GM18498 (cell line): ENCODE measurements at regions not wholly inside any gene's neighbourhood (a gene's known extent, or its start where the extent isn't known, plus 50 kb on each side); places are given as distances from the start of the nearest gene placed in this dataset.
"Not testable (repeated sequence)": the region's sequence is repeated elsewhere in the genome, so short reads cannot be mapped to it uniquely, and the experiment has no call there.

Experiments used
- ATAC-seq: cut with Tn5 transposase; IDR thresholded peaks from one replicate; pipeline ENCODE4 v1.9.1; 2021; ENCODE audit warnings: mild to moderate bottlenecking, moderate library complexity; ENCODE audit not compliant: unreplicated experiment

- not testable (repeated sequence) for ATAC-seq
Observed at GRCh38 chr7:86045197-86045596, 598.5 kb upstream of the GRM3 start.

- no peak for ATAC-seq
Observed at GRCh38 chr7:86025807-86026206, 617.9 kb upstream of the GRM3 start.

- no peak for ATAC-seq
Observed at GRCh38 chr7:86013662-86014061, 630.0 kb upstream of the GRM3 start.

GRCh38 chr7:86012971-86013370 is 630.7 kb upstream of the GRM3 start:
- ATAC-seq, result no peak

- no peak for ATAC-seq
Observed at GRCh38 chr7:86008898-86009297, 634.8 kb upstream of the GRM3 start.

GRCh38 chr7:86006909-86007308 is 636.8 kb upstream of the GRM3 start:
- no peak for ATAC-seq

GRCh38 chr7:86002858-86003257 is 640.9 kb upstream of the GRM3 start:
- no peak for ATAC-seq

- ATAC-seq, result no peak
Observed at GRCh38 chr7:85997515-85997914, 646.2 kb upstream of the GRM3 start.

- ATAC-seq, result no peak
Observed at GRCh38 chr7:85995101-85995500, 648.6 kb upstream of the GRM3 start.

- no peak for ATAC-seq
Observed at GRCh38 chr7:85980740-85981139, 663.0 kb upstream of the GRM3 start.

GRCh38 chr7:85974176-85974575 is 669.5 kb upstream of the GRM3 start:
- ATAC-seq, result no peak

- ATAC-seq, result no peak
Observed at GRCh38 chr7:85972504-85973141, 671.1 kb upstream of the GRM3 start.

GRCh38 chr7:85954961-85955360 is 688.7 kb upstream of the GRM3 start:
- no peak for ATAC-seq

- ATAC-seq, result no peak
Observed at GRCh38 chr7:85950871-85951270, 692.8 kb upstream of the GRM3 start.

GRCh38 chr7:85950418-85950817 is 693.3 kb upstream of the GRM3 start:
- no peak for ATAC-seq

- no peak for ATAC-seq
Observed at GRCh38 chr7:85947767-85948166, 695.9 kb upstream of the GRM3 start.

GRCh38 chr7:85940798-85941197 is 702.9 kb upstream of the GRM3 start:
- ATAC-seq, result no peak

- ATAC-seq, result no peak
Observed at GRCh38 chr7:85931919-85932318, 711.8 kb upstream of the GRM3 start.

- no peak for ATAC-seq
Observed at GRCh38 chr7:85928500-85928899, 715.2 kb upstream of the GRM3 start.

GRCh38 chr7:85927226-85927625 is 716.5 kb upstream of the GRM3 start:
- ATAC-seq, result no peak

- ATAC-seq, result no peak
Observed at GRCh38 chr7:85924062-85924461, 719.6 kb upstream of the GRM3 start.

- no peak for ATAC-seq
Observed at GRCh38 chr7:85916016-85916415, 727.7 kb upstream of the GRM3 start.

GRCh38 chr7:85914437-85914836 is 727.6 kb upstream of the SEMA3D start:
- ATAC-seq, result no peak
